NCI-H524 (cell line): ENCODE measurements at regions not wholly inside any gene's neighbourhood (a gene's known extent, or its start where the extent isn't known, plus 50 kb on each side); places are given as distances from the start of the nearest gene placed in this dataset.
"Not testable (repeated sequence)": the region's sequence is repeated elsewhere in the genome, so short reads cannot be mapped to it uniquely, and the experiment has no call there.

Source experiments
- DNase-seq, 2 experiments: peaks; one replicate each; lab custom pipeline; 2025; lab: John Stamatoyannopoulos, UW

- DNase-seq = no peak
These were observed 51.5 kb upstream of the PHF21B start for GRCh38 chr22:45061332-45061731.

GRCh38 chr22:45064313-45065278, 54.8 kb upstream of the PHF21B start:
- no peak for DNase-seq

- no peak for DNase-seq
These were observed 55.9 kb upstream of the PHF21B start for GRCh38 chr22:45065726-45066125.

GRCh38 chr22:45067731-45068130, 57.9 kb upstream of the PHF21B start:
- no peak for DNase-seq

GRCh38 chr22:45069925-45070324, 60.1 kb upstream of the PHF21B start:
- DNase-seq = no peak

- peak in 1 of 2 experiments; percentile 48 for DNase-seq
These were observed 61.8 kb upstream of the PHF21B start for GRCh38 chr22:45071618-45072017.

GRCh38 chr22:45072322-45072903, 62.6 kb upstream of the PHF21B start:
- DNase-seq = no peak

- DNase-seq = no peak
These were observed 63.3 kb upstream of the PHF21B start for GRCh38 chr22:45073064-45073463.

GRCh38 chr22:45077286-45077685, 67.5 kb upstream of the PHF21B start:
- peak; percentile 78 to 95 for DNase-seq

GRCh38 chr22:45077826-45078334, 68.1 kb upstream of the PHF21B start:
- no peak for DNase-seq

GRCh38 chr22:45082795-45083194, 73.0 kb upstream of the PHF21B start:
- DNase-seq = no peak

GRCh38 chr22:45083659-45084305, 74.0 kb upstream of the PHF21B start:
- peak; percentile 44 to 76 for DNase-seq

- DNase-seq = no peak
These were observed 74.7 kb upstream of the PHF21B start for GRCh38 chr22:45084400-45084920.

- DNase-seq = no peak
These were observed 75.9 kb upstream of the NUP50 start for GRCh38 chr22:45087802-45088201.

GRCh38 chr22:45088576-45088975, 75.1 kb upstream of the NUP50 start:
- DNase-seq = no peak

GRCh38 chr22:45090497-45090910, 73.2 kb upstream of the NUP50 start:
- DNase-seq = no peak

- no peak for DNase-seq
These were observed 72.4 kb upstream of the NUP50 start for GRCh38 chr22:45091254-45091854.

- DNase-seq = not testable (repeated sequence)
These were observed 71.8 kb upstream of the NUP50 start for GRCh38 chr22:45091875-45092274.

- DNase-seq = no peak
These were observed 71.1 kb upstream of the NUP50 start for GRCh38 chr22:45092644-45093043.

GRCh38 chr22:45093609-45094008, 70.1 kb upstream of the NUP50 start:
- DNase-seq = no peak

GRCh38 chr22:45094081-45094720, 69.5 kb upstream of the NUP50 start:
- DNase-seq = no peak
